Suppressor macrophage treated with lipopolysaccharide for 4 hours (primary cell): ENCODE measurements at regions not wholly inside any gene's neighbourhood (a gene's known extent, or its start where the extent isn't known, plus 50 kb on each side); places are given as distances from the start of the nearest gene placed in this dataset.

Experiments
- DNase-seq: peaks from one replicate; pipeline ENCODE4 v3.0.0-alpha.2; 2020

DNA sequence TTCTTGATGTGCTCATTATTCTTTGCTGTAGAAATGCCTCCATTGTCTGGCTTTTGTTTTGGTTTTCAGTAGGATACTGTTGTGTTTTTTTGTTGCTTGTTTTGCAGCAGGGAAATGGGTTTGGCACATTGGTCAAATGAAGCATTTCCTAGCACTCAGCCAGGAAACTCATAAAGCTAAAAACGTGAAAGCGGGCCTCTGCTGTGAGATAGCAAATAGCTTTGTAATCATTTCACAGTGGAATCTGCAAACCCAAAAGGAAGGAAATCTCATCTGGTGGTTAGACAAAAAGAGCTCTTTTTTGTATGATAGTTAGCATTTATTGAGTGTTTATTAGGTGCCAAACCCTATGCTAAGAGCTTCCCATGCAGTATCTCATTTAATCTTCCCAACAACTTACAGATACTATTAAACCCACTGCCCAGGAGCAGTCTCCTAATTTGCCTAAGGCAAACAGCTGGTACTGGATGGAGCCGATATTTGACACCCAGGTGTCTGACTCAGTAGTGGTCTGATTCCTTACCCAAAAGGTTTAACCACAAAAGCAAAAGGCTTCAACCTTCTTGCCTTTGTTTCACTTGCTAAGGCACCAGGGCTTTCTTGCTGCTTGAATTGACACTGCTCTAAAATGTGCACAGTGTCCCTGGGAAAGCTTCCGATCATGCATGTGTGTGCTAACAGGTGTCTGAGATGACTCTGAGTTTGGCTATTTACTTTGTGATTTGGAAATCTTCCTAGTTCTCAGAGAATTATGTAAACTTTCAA lies 527.9 kb upstream of the MDFIC2 start:
- no peak for DNase-seq

DNA sequence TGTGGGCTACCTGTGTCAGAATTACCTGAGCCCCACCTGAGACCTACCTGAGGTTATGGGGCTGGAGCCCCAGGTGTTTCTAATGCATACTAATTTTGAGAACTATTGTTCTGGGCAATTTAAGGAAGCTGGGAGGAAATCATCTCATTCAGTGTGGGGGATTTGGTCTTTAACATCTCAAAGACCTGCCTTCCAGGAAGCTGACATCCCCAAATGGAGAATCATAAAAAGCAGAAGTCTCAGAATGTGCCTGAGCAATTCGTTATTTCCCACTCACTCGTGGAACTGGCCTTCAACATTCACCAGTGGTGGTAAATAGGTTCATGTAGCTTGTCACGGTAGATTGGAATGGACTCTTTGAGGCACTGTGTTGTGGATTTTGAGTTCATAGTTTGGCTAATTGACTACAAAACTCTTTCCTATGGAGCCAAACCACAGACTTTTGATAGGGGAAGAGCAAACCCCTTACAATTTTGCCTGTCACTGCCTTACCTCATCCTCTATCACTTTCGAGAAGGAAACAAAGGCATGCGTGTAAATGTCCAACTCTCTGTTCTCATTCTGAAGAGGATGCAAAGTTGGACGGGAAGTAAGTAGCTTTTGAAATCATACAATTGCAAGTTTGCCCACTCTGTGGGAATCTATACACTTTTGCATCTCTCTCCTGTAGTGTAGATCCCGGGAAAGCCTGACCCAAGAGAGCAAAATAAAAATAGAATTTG lies 521.0 kb upstream of the MDFIC2 start:
- peak; percentile 74 for DNase-seq

DNA sequence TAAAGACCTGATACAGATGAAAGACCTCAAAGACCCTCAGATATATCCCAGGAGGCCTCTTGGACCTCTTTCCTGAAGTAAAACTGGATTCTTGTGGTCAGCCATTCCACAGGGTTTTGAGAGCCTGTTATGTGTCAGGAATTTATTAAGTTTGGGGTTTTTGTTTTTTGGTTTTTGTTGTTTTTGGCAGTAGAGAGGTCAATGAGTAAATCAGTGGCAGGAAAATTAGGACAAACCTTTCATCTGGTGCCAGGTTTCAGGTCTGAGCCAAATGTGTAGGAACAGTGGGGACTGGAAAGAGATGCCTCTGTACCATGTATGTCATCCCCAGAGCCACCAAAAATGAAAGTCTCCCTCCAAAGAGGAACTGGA lies 520.4 kb upstream of the MDFIC2 start:
- DNase-seq = no peak

DNA sequence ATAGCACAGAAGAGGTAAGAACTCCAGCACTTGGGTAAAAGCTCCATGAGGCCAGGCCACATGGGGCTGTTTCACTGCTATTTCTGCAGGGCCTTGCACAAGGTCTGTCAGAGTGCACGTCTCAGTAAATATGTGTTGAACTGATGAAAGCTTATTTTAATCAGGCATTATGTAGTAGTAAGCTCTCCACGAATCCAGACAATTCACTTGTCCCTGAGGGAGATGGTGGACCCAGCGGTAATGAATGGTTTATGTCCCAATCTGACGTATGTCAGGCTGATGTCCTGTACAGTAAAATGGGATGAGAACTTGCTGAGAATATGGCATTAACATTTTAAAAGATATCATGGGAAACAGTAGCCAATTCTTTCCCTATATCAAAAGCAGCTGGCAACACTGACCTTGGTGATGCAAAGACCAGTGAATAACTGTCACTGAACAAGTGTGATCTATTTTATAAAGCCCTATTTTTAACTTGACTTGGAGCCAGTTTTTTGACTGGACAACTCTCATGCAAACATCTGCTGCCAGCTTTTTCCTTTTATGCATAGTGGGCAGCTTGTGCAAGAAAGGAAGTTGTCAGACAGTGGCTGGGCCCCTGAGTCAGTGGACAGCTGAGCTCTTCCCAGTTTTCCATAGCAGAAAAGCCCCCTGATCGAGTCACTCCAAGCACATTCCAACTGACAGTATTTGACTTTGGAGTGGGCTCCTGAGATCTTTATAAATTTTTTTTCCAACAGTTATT lies 519.8 kb upstream of the MDFIC2 start:
- DNase-seq = peak; percentile 74

DNA sequence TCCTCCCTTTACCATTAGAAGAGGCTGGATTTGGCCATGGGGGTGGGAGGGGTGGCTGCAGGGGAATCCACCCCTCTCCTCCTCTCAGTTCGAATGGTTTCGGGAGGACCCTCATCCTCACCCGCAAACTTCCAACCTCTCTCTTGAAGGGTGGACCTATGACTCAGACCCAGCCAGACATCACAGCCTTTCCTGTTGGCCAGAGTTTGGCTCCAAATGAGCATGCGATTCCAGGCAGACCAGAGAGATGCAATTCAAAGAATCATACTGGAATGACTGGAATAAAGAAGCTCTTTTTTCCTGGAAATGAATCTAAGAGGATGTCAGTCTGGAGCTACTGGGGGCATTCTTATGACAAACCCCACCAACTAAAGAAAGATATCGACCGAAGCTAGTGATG lies 516.7 kb upstream of the MDFIC2 start:
- no peak for DNase-seq

DNA sequence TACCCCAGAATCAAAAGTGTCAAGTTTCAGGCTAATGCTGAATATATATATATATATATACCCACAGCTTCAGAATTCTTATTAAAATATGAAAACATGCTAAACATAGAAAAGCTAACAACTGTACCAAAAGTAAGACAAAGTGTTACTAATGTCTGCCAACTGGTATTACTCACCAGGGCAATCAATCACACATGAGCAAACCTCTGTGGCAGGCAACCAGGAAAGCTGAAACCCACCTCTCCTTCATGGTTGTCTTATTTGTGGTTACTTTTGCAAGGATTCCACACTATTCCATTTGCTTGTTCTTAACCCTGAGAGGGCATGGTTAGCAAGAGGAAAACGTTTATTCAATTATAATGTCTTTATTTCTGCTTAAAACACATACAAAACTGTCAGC lies 512.3 kb upstream of the MDFIC2 start:
- DNase-seq = no peak

DNA sequence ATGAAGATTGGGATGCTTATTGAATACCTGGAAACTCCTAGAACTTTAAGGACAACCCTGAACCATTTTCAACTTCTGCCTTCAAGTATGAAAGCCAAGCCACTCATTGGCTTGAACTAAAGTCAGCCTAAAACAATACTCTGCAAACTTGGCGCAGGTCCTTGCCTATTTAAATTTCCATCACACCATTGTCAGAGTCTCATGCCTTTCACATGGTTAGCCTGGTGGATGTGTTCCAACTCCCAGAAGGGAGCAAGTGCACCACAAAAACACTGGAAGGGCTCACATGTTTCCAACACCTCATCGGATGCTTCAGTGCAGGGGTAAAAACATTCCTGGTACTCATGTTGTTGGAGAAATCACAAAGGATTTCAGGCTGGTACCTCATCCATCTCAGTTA lies 511.6 kb upstream of the MDFIC2 start:
- DNase-seq = no peak

DNA sequence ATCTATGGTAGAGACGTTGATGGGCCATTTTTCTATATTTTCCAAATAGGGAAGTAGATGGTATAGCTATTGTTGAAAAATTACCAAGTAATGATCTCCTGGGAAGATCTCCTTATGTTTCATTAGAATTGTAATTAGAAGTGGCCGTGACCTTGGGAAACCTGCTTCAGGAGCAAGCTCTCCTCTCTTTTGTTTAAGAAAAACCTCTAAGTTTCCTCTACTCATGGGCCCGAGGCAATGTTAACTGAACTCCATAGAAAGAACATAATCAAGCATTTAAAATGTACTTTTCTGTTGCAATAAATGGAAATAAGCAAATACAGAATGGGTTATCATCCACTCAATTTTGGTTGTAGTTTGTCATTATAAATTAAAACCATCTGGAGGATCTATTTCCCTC lies 511.2 kb upstream of the MDFIC2 start:
- no peak for DNase-seq

DNA sequence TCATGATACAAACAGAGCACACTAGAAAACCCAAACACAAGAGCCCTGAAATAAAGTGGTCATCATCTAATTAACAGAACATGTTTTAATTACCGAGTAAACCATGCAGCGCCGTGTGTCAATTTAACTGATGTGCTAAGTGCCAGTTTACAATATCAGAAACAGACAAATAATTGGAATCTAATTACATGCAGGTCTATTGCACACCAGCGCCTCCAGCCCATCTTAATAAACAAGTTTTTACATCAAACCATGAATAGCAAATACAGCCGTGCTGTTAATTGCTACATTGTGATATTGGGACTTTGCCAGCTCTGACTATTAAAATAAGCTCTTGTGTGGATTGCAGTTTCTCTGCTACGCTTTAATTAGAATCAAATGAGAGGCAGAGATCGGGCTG lies 510.2 kb upstream of the MDFIC2 start:
- DNase-seq = no peak

DNA sequence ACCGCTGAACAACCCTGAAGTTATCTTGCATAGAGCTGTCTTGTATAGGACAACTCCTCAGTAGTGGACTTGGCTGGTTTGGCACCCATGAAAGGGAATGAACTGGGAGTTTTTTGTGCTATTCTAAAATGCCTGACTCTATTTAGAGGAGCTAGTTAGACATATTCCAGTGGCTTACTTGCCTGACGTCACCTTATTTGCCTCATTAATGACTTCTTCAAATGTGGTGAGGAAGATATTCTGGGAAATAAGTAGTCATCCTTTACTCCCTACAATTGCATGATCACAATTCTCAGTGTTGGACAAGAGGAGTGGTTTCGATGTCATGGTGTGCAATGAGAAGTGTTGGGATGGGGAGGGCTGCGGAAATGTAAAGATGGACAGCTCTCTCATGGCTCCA lies 509.2 kb upstream of the MDFIC2 start:
- no peak for DNase-seq

DNA sequence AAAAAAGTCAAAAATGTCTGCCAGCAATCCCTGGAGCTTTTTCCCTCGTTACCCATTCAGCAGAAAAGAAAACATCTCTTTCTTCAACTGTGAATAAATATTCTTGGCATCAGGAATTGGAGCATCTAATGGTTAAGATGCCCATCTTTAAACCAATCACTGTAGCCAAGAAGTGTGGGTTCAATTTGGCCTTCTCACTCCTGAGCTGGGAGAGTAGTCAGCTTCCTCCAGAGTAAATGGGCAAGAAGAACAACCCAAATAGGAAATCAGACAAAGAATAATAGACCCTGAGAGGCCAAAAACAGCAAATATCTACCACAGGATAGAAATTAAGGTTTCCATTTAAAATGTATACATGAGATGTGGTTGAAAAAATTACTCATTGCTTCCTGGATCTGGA lies 508.0 kb upstream of the MDFIC2 start:
- DNase-seq = no peak

DNA sequence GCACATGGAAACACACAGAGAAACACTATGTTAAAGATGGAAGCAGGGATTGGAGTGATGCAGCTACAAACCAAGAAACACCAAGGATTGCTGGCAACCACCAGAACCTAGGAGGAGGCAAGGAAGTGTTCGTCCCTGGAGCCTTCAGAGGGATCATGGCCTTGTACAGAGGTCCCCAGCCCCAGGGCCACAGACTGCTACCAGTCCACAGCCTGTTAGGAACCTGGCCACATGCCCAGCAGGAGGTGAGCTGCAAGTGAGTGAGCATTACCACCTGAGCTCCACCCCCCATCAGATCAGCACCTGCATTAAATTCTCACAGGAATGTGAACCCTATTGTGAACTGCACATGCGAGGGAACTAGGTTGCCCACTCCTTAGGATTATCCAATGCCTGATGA lies 505.7 kb upstream of the MDFIC2 start:
- DNase-seq = no peak

DNA sequence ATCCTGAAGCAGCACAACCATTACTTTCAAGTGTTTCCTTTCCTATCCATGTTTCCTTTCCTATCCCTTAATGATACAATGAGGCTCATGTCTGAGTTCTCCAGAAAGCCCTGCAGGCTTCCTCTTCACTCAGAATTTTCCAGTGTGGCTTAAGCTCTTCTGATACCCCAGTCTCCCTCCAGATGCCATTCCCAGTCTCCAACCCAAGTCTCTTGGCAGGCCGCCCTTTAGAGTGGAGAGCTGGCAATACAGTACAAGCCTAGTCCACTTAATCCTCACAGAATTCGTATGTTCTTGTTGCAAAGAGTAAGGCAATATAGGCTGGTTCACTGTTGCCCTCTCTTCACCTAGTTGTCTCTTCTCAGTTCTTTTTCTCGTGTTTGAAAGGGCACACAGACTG lies 503.9 kb upstream of the MDFIC2 start:
- DNase-seq = no peak

DNA sequence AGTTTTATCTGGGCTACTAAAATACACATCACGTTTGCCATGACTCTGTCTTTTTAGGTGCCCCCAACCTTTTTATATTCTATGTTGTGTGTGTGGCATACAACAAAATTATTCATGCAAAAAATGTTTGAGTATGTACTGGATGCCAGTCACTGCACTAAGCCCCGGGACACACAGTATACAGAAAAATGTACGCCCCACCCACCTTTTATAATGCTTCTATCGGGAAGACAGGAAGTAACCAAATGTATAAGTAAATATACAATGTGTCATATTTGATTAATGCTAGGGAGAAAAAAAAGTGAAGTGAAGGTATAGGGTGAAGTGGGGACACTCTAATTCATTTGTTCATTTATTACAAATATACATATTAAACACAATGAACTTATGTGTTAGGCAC lies 503.4 kb upstream of the MDFIC2 start:
- no peak for DNase-seq

DNA sequence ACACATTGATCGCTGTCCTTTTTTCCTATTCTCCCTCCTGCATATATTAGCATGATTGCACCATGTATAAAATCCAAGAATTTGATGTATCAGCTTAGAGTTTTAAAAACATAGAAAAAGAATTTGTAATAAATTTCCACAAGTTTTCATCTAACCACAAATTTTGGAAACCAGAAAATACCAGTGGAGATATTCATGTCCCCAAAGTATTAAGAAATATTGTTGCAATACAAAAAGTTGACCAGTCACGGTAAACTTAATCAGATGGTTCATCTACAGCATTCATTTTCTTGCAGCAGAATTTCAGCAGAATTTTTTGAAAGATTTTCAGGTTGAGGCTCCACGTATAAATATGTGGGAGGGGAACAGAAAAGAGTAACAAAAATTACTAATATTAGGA lies 500.9 kb upstream of the MDFIC2 start:
- no peak for DNase-seq

DNA sequence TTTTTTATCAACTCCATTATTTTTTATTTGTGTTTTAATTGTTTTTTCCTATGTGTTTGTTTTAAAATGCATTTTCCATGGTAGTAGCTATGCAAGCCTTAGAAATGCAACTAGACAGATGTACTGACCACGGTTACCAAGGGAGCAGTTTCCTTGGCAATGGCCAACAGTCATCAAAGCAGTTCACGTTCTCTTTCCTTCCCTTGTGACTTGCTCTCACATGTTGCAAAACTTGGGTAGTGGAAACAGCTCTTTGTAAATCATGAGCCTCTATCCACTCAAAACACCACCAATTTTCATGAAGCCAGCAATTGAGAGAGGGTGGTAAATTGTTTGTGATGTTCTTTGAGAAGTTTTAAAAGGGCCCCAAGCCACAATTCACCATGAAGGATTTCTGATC lies 499.4 kb upstream of the MDFIC2 start:
- DNase-seq = peak; percentile 32

DNA sequence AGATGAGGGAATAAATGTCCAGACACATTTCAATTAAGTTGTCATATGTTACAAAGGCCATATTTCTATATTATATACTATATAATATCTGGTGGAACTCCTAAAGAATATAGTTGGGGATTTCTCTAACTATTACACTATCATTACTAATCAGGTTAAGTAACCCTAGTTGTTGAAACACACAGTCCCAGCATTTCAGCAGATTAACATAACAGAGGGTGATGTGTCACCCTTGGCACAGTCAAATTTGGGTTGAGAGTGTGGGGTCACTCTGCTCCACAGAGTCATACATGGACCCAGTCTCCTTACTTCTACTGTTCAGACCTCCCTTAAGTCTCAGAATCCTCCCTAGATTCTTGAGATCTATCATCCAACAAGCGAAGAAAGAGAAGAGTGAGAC lies 496.4 kb upstream of the MDFIC2 start:
- DNase-seq = peak; percentile 9

DNA sequence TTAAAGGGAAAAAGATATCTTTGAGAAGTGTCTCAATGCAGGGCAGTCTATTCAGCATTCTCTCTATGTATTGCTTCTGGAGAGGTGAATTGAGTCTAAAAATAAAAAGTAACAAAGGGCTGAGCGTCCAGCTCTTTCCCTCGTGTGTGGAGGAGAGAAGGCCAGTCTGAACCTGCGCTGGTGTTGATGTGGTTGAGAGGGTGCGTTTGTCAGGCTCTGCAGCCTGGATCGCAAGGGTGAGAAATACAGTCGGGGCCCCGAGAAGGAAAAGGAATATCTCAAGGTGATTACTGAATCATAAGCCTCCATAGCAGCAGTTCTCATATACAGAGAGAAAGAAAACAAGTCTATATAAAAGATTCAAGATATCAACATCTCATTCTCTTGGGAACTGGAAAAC lies 494.1 kb upstream of the MDFIC2 start:
- no peak for DNase-seq

DNA sequence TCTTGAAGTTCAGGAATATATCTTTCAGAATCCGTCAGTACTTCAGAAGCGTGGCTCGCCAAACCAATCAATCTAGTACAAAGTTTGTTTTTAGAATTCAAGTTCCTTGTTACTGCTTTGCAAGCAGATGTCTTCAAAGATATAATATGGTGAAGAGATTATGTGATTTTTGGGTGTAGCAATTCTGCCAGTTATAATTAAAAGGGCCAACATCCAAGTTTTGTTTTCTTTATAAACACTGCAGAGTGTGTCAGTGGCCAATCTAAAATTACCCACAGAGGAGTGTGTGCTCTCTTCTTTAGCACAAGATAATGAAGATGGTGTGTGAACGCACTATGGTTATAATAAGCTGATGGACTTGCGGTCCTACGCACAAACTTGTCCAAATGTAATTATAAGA lies 493.6 kb upstream of the MDFIC2 start:
- DNase-seq = no peak

DNA sequence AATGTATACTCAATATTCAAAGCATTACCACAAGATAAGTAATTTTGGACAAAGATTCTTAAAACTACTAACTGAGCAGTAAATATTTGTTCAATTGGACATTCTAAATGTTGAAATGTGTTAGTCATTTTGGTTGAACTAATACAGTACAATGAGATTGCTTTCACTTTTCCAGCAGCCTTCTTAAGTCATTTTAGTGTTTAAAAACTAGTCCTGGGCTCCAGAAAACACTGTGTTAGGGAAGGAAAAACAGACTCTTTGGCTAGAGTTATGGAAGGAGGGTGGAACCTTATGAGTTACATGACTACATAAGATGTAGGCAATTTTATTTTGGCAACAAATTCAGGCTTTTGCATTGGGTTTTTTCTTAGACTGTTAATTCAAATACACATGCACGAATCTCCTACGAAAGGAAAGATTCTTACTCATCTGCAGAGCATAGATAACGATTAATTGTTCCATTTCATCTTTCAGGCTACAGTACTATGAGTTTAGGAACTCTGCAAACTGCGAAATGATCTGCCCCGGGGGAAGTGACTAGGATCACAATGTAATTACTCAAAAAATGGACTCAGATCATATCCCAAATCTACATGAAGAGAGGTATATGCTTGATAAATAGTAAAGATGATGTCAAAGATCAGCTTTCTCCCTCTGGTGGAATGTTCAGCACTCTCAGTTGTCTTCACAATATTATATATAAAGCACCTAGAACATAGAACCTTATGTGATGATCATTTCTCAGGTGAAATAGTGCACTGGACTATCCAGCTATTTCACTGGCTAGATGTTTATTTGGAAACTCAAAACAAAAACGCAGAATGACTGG lies 492.8 kb upstream of the MDFIC2 start:
- peak; percentile 11 for DNase-seq

DNA sequence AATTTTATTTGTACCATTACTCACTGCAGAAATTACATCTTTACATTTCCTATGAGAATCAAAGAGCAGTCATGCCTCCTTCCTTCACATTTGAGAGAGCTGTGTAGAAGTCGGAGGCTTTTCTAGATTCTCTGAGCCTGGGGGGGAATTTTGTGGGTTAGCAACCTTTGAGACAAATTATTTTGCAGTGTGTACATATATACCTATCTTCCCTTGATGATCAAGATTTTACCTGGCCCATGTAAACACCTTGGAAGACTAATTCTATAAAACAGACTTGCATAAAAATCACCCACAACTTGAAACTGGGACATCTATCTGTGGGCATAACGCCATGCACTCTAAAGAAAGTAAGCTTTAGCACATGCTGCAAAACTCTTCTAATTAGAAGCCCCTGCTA lies 491.5 kb upstream of the MDFIC2 start:
- no peak for DNase-seq

DNA sequence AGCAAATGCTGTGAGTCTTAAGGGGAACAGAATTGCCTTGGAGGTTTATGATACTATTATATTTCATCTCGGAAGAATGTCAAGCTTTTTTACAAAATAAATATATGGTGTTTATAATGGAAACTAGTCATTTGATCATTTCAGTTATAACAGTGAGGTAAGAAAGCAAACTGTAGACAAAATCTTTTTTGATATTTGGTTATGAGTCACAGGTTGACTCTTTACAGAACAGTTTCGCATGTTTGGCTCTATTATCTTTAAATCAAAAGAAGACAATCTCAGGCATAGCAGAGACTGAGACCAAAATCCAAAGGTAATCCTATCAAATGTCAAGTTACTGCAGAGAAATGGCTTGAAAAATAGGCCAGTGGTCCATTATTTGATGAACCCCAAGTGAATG lies 490.9 kb upstream of the MDFIC2 start:
- no peak for DNase-seq

DNA sequence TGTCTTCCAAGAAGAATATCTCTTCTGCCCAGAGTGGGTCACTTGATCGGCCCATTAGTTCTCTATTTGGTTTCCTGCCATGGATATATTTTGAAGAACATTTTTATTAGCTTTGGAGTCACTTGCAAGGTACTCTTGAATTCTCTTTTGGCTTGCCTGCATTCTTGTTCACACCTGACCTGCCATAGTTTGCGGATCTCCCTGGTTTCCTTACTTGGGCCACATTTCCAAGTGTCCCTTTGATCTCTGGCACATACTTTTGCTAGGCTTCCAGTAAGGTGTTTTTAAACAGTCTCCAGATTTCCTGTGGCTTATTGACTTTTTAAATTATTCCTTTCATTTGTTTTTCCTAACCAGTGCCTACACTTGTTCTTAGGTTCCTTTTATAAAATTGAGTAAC lies 488.5 kb upstream of the MDFIC2 start:
- DNase-seq = no peak
